ENCODE measurements at regions not wholly inside any gene's neighbourhood (a gene's known extent, or its start where the extent isn't known, plus 50 kb on each side); places are given as distances from the start of the nearest gene placed in this dataset.

GRCh38 chr9:108125625-108126024 is 636.1 kb upstream of the KLF4 start:
- TF ChIP-seq CTCF (IDR thresholded peaks at IDR 0.05) (no peak), EP300 (IDR thresholded peaks at IDR 0.05) (no peak)
